ENCODE measurements at regions not wholly inside any gene's neighbourhood (a gene's known extent, or its start where the extent isn't known, plus 50 kb on each side); places are given as distances from the start of the nearest gene placed in this dataset.
"Not testable (repeated sequence)": the region's sequence is repeated elsewhere in the genome, so short reads cannot be mapped to it uniquely, and the experiment has no call there.

DNA sequence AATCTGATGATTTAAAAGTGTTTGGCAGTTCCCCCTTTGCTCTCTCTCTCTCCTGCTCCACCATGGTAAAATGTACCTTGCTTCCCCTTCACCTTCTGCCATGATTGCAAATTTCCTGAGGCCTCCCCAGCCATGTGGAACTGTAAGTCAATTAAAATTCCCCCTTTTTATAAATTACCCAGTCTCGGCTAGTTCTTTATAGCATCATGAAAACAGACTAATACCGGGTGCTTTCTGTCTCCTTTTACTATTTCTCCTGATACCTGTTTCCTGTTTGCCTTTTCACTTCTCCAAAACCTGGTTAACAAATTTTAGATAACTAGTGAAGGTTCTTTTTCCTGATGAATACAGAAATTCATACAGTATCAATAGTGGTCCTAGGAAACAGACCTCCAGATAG is 1670.3 kb downstream of the MRPL39 start:
- H2BK120ac ChIP-seq (ENCODE audit: low read depth, low read length), result no peak overlapping the region
- H3K4me1 ChIP-seq (ENCODE audit: control insufficient read depth, insufficient read depth, low read depth, low read length), result no peaks in the 10 kb centered on the region
- no peak overlapping the region for H2BK5ac ChIP-seq (ENCODE audit: low read depth, low read length, poor library complexity, severe bottlenecking)
- H4K91ac ChIP-seq (ENCODE audit: low read length), result no peak overlapping the region
- no peak overlapping the region for H2BK15ac ChIP-seq (ENCODE audit: low read depth, poor library complexity, severe bottlenecking)
- H3K18ac ChIP-seq (ENCODE audit: low read depth in 1 of 2, low read length in 2 of 2), result no peak overlapping the region
- H3K4ac ChIP-seq (ENCODE audit: low read depth in 1 of 2, low read length in 2 of 2), result no peak overlapping the region
- no peak overlapping the region for H3K14ac ChIP-seq (ENCODE audit: low read length in 2 of 2)
- no peak overlapping the region for H2AFZ ChIP-seq (ENCODE audit: low read depth, low read length)
- no peaks in the 10 kb centered on the region for H3K79me1 ChIP-seq (replicated peaks; ENCODE audit: low read length, poor library complexity, severe bottlenecking)
- H4K8ac ChIP-seq (ENCODE audit: low read length), result no peak overlapping the region
- 57% methylated on average over 1 of the region's 2 CpGs for WGBS
- H2BK12ac ChIP-seq (ENCODE audit: low read length in 2 of 2), result no peak overlapping the region
- no peaks in the 10 kb centered on the region for H3K36me3 ChIP-seq (ENCODE audit: control insufficient read depth in 1 of 2, insufficient read depth in 2 of 2, low read depth in 1 of 2, low read length in 2 of 2)
- H3K27ac ChIP-seq (ENCODE audit: low read length, poor library complexity, severe bottlenecking), result no peak overlapping the region
- no peak for DNase-seq
- H3K9ac ChIP-seq (ENCODE audit: low read length), result no peak overlapping the region
- H3K4me3 ChIP-seq (ENCODE audit: insufficient read depth in 1 of 2, low read depth in 1 of 2, low read length in 2 of 2), result no peak overlapping the region
- H3K9me3 ChIP-seq (ENCODE audit: control insufficient read depth, low read length), result no peaks in the 10 kb centered on the region
- H2AK5ac ChIP-seq (ENCODE audit: low read length, severe bottlenecking), result no peak overlapping the region
- no peaks in the 10 kb centered on the region for H3K27me3 ChIP-seq (ENCODE audit: control insufficient read depth in 1 of 2, insufficient read depth in 1 of 2, low read length in 2 of 2)
- no peak overlapping the region for H3K23ac ChIP-seq (ENCODE audit: low read length in 2 of 2)
- no peak overlapping the region for H3K4me2 ChIP-seq (ENCODE audit: low read length, poor library complexity, severe bottlenecking)

DNA sequence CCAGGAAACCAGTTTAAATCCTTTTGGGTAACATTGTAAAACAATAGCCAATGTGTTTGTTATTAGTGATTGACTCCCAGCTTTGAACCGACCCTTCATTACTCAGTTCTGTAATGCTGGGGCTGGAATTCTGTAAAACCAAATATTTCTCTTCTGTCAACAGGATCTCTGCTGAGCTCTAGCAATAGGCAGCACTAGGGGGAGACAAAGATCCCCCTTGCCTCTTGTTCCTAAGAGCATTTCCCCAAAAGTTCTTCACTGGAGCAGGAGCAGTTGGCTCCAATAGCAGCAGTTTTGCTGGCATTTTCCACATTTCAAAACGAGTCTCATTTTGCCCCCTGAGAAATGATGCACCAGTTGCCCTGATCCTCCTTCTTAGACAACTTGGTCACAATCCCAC is 1671.1 kb downstream of the MRPL39 start:
- Histone ChIP-seq H3K4ac (ENCODE audit: low read depth in 1 of 2, low read length in 2 of 2) (no peak overlapping the region), H3K18ac (ENCODE audit: low read depth in 1 of 2, low read length in 2 of 2) (no peak overlapping the region)

DNA sequence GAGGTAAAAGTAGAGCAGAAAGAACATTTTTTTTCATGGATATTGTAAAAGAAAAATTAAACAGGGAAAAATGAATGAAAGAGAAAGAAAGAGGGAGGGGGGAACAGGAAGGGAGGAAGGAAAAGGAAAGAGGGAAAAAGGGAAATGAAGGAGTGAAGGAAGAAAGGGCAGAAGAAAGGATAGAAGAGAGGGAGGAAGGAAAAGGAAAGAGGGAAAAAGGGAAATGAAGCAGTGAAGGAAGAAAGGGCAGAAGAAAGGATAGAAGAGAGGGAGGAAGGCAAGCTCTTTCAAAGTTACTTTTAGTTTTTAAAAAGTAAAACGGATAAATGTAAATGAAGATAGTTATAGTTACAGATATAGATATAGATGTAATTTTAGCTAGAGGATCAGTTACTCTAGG is 1676.7 kb downstream of the MRPL39 start:
- Histone ChIP-seq H4K91ac (ENCODE audit: low read length) (no peak overlapping the region), H3K14ac (ENCODE audit: low read length in 2 of 2) (no peak overlapping the region), H3K79me1 (replicated peaks; ENCODE audit: low read length, poor library complexity, severe bottlenecking) (no peaks in the 10 kb centered on the region), H2BK120ac (ENCODE audit: low read depth, low read length) (no peak overlapping the region), H2BK12ac (ENCODE audit: low read length in 2 of 2) (no peak overlapping the region), H3K36me3 (ENCODE audit: control insufficient read depth in 1 of 2, insufficient read depth in 2 of 2, low read depth in 1 of 2, low read length in 2 of 2) (no peaks in the 10 kb centered on the region), H4K8ac (ENCODE audit: low read length) (no peak overlapping the region), H2AFZ (ENCODE audit: low read depth, low read length) (no peak overlapping the region), H3K9ac (ENCODE audit: low read length) (no peak overlapping the region), H3K4me1 (ENCODE audit: control insufficient read depth, insufficient read depth, low read depth, low read length) (no peaks in the 10 kb centered on the region), H2BK5ac (ENCODE audit: low read depth, low read length, poor library complexity, severe bottlenecking) (no peak overlapping the region), H3K4ac (ENCODE audit: low read depth in 1 of 2, low read length in 2 of 2) (no peak overlapping the region), H3K27me3 (ENCODE audit: control insufficient read depth in 1 of 2, insufficient read depth in 1 of 2, low read length in 2 of 2) (no peaks in the 10 kb centered on the region), H3K18ac (ENCODE audit: low read depth in 1 of 2, low read length in 2 of 2) (no peak overlapping the region), H3K23ac (ENCODE audit: low read length in 2 of 2) (no peak overlapping the region), H3K4me3 (ENCODE audit: insufficient read depth in 1 of 2, low read depth in 1 of 2, low read length in 2 of 2) (no peak overlapping the region), H2BK15ac (ENCODE audit: low read depth, poor library complexity, severe bottlenecking) (no peak overlapping the region), H3K27ac (ENCODE audit: low read length, poor library complexity, severe bottlenecking) (no peak overlapping the region), H2AK5ac (ENCODE audit: low read length, severe bottlenecking) (no peak overlapping the region), H3K9me3 (ENCODE audit: control insufficient read depth, low read length) (no peaks in the 10 kb centered on the region), H3K4me2 (ENCODE audit: low read length, poor library complexity, severe bottlenecking) (no peak overlapping the region)
- WGBS, result no CpG with 5 or more reads among the region's 1 CpG
- no peak for DNase-seq

More for the DNA sequence above, 1671.1 kb downstream of the MRPL39 start:
- Histone ChIP-seq H3K27ac (ENCODE audit: low read length, poor library complexity, severe bottlenecking) (no peak overlapping the region), H3K14ac (ENCODE audit: low read length in 2 of 2) (no peak overlapping the region), H3K9ac (ENCODE audit: low read length) (no peak overlapping the region), H3K36me3 (ENCODE audit: control insufficient read depth in 1 of 2, insufficient read depth in 2 of 2, low read depth in 1 of 2, low read length in 2 of 2) (no peaks in the 10 kb centered on the region), H2BK120ac (ENCODE audit: low read depth, low read length) (no peak overlapping the region), H2BK15ac (ENCODE audit: low read depth, poor library complexity, severe bottlenecking) (no peak overlapping the region), H4K91ac (ENCODE audit: low read length) (no peak overlapping the region), H3K4me3 (ENCODE audit: insufficient read depth in 1 of 2, low read depth in 1 of 2, low read length in 2 of 2) (no peak overlapping the region), H2BK5ac (ENCODE audit: low read depth, low read length, poor library complexity, severe bottlenecking) (no peak overlapping the region), H3K79me1 (replicated peaks; ENCODE audit: low read length, poor library complexity, severe bottlenecking) (no peaks in the 10 kb centered on the region), H4K8ac (ENCODE audit: low read length) (no peak overlapping the region), H3K4me2 (ENCODE audit: low read length, poor library complexity, severe bottlenecking) (no peak overlapping the region), H3K9me3 (ENCODE audit: control insufficient read depth, low read length) (no peaks in the 10 kb centered on the region), H3K23ac (ENCODE audit: low read length in 2 of 2) (no peak overlapping the region), H2AK5ac (ENCODE audit: low read length, severe bottlenecking) (no peak overlapping the region), H3K4me1 (ENCODE audit: control insufficient read depth, insufficient read depth, low read depth, low read length) (no peaks in the 10 kb centered on the region), H3K27me3 (ENCODE audit: control insufficient read depth in 1 of 2, insufficient read depth in 1 of 2, low read length in 2 of 2) (no peaks in the 10 kb centered on the region), H2BK12ac (ENCODE audit: low read length in 2 of 2) (no peak overlapping the region), H2AFZ (ENCODE audit: low read depth, low read length) (no peak overlapping the region)
- 14% methylated on average over 2 of the region's 2 CpGs for WGBS
- no peak for DNase-seq

DNA sequence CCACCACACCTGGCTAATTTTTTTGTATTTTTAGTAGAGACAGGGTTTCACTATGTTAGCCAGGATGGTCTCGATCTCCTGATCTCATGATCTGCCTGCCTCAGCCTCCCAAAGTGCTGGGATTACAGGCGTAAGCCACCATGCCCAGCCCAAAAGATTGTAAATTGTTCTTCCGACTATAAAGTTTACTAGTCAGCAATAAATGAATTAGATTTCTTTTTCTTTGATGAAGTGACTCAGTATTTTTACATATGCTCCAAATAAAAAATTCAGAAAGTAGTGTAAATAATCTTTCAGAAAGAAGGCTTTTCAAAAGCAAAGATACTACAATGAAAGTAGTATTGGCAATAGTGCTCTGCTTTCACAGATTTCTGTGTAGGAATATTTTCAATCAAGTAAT is 1680.9 kb downstream of the MRPL39 start:
- not testable (repeated sequence) for H3K4me2 ChIP-seq (ENCODE audit: low read length, poor library complexity, severe bottlenecking); H3K9me3 ChIP-seq (ENCODE audit: control insufficient read depth, low read length); H2AK5ac ChIP-seq (ENCODE audit: low read length, severe bottlenecking); H4K91ac ChIP-seq (ENCODE audit: low read length); H3K14ac ChIP-seq (ENCODE audit: low read length in 2 of 2); H3K23ac ChIP-seq (ENCODE audit: low read length in 2 of 2); H2BK120ac ChIP-seq (ENCODE audit: low read depth, low read length); H3K4me1 ChIP-seq (ENCODE audit: control insufficient read depth, insufficient read depth, low read depth, low read length); H2BK5ac ChIP-seq (ENCODE audit: low read depth, low read length, poor library complexity, severe bottlenecking); H3K4ac ChIP-seq (ENCODE audit: low read depth in 1 of 2, low read length in 2 of 2); H3K18ac ChIP-seq (ENCODE audit: low read depth in 1 of 2, low read length in 2 of 2); H4K8ac ChIP-seq (ENCODE audit: low read length); H3K9ac ChIP-seq (ENCODE audit: low read length); H3K27me3 ChIP-seq (ENCODE audit: control insufficient read depth in 1 of 2, insufficient read depth in 1 of 2, low read length in 2 of 2); H3K27ac ChIP-seq (ENCODE audit: low read length, poor library complexity, severe bottlenecking); DNase-seq; H2BK15ac ChIP-seq (ENCODE audit: low read depth, poor library complexity, severe bottlenecking); H3K36me3 ChIP-seq (ENCODE audit: control insufficient read depth in 1 of 2, insufficient read depth in 2 of 2, low read depth in 1 of 2, low read length in 2 of 2); H2AFZ ChIP-seq (ENCODE audit: low read depth, low read length); H3K79me1 ChIP-seq (replicated peaks; ENCODE audit: low read length, poor library complexity, severe bottlenecking); H2BK12ac ChIP-seq (ENCODE audit: low read length in 2 of 2); H3K4me3 ChIP-seq (ENCODE audit: insufficient read depth in 1 of 2, low read depth in 1 of 2, low read length in 2 of 2)
- WGBS, result 71% methylated on average over 2 of the region's 3 CpGs

All from mesenchymal stem cell (in vitro differentiated cells and primary cell).